ENCODE measurements at regions not wholly inside any gene's neighbourhood (a gene's known extent, or its start where the extent isn't known, plus 50 kb on each side); places are given as distances from the start of the nearest gene placed in this dataset.
A peak's percentile ranks its signal among the peaks of the same experiment; 100 is the strongest.

DNA sequence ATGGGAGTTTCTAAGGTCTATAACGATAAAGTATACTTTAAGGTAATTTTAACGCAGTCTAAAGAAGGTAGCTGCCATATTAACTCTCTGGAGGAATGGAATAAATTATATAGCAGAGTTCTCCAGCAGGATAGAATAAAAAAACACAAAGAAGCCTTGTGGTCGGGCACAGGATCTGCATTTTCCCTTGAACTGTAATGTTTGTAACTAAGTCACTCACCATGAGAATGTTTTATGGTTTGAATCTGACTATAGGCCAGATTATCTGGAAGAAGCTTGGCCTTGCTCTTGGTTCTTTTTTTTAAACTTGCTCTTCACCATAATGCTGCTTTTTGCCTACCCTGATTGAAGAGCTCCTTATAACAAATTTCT, 238.8 kb upstream of the NOX3 start:
- TF ChIP-seq, protein P1, sequence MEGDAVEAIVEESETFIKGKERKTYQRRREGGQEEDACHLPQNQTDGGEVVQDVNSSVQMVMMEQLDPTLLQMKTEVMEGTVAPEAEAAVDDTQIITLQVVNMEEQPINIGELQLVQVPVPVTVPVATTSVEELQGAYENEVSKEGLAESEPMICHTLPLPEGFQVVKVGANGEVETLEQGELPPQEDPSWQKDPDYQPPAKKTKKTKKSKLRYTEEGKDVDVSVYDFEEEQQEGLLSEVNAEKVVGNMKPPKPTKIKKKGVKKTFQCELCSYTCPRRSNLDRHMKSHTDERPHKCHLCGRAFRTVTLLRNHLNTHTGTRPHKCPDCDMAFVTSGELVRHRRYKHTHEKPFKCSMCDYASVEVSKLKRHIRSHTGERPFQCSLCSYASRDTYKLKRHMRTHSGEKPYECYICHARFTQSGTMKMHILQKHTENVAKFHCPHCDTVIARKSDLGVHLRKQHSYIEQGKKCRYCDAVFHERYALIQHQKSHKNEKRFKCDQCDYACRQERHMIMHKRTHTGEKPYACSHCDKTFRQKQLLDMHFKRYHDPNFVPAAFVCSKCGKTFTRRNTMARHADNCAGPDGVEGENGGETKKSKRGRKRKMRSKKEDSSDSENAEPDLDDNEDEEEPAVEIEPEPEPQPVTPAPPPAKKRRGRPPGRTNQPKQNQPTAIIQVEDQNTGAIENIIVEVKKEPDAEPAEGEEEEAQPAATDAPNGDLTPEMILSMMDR (IDR thresholded peaks at IDR 0.05): peak in 1 of 7 experiments; percentile 16
- TF ChIP-seq POLR2A (IDR thresholded peaks at IDR 0.05): no peak

Measured in body of pancreas (tissue), 4 donors.